ENCODE measurements at regions not wholly inside any gene's neighbourhood (a gene's known extent, or its start where the extent isn't known, plus 50 kb on each side); places are given as distances from the start of the nearest gene placed in this dataset.

GRCh38 chr4:12846368-12846767 is 637.8 kb downstream of the RAB28 start:
- no peak overlapping the region for H3K4me3 Mint-ChIP-seq
- H3K27me3 Mint-ChIP-seq: peaks cover 9% of the 10 kb centered on the region
- no peaks in the 10 kb centered on the region for H3K36me3 Mint-ChIP-seq
- H3K9me3 Mint-ChIP-seq (ENCODE audit: low read depth): no peaks in the 10 kb centered on the region
- no peaks in the 10 kb centered on the region for H3K4me1 Mint-ChIP-seq (ENCODE audit: low read depth)
- H3K27ac Mint-ChIP-seq: no peak overlapping the region

- H3K36me3 Mint-ChIP-seq: no peaks in the 10 kb centered on the region
- H3K9me3 Mint-ChIP-seq (ENCODE audit: low read depth): no peaks in the 10 kb centered on the region
- H3K27me3 Mint-ChIP-seq: peaks cover 13% of the 10 kb centered on the region
- H3K4me3 Mint-ChIP-seq: no peak overlapping the region
- H3K4me1 Mint-ChIP-seq (ENCODE audit: low read depth): no peaks in the 10 kb centered on the region
- H3K27ac Mint-ChIP-seq: no peak overlapping the region
Observed at GRCh38 chr4:12844141-12844540, 640.0 kb downstream of the RAB28 start.

- no peaks in the 10 kb centered on the region for H3K9me3 Mint-ChIP-seq (ENCODE audit: low read depth)
- H3K4me3 Mint-ChIP-seq: no peak overlapping the region
- no peaks in the 10 kb centered on the region for H3K36me3 Mint-ChIP-seq
- no peaks in the 10 kb centered on the region for H3K4me1 Mint-ChIP-seq (ENCODE audit: low read depth)
- peaks cover 5% of the 10 kb centered on the region for H3K27me3 Mint-ChIP-seq
- no peak overlapping the region for H3K27ac Mint-ChIP-seq
Observed at GRCh38 chr4:12827966-12828365, 656.2 kb downstream of the RAB28 start.

GRCh38 chr4:12791536-12791935 is 692.6 kb downstream of the RAB28 start:
- H3K27ac Mint-ChIP-seq: no peak overlapping the region
- H3K9me3 Mint-ChIP-seq (ENCODE audit: low read depth): peaks cover 10% of the 10 kb centered on the region
- H3K27me3 Mint-ChIP-seq: peaks cover 2% of the 10 kb centered on the region
- H3K4me3 Mint-ChIP-seq: no peak overlapping the region
- H3K36me3 Mint-ChIP-seq: no peaks in the 10 kb centered on the region
- no peaks in the 10 kb centered on the region for H3K4me1 Mint-ChIP-seq (ENCODE audit: low read depth)

- Mint-ChIP-seq H3K9me3 (ENCODE audit: low read depth) (peaks cover 14% of the 10 kb centered on the region), H3K27me3 (peaks cover 2% of the 10 kb centered on the region), H3K4me3 (no peak overlapping the region), H3K27ac (no peak overlapping the region), H3K36me3 (no peaks in the 10 kb centered on the region), H3K4me1 (ENCODE audit: low read depth) (no peaks in the 10 kb centered on the region)
Observed at GRCh38 chr4:12787261-12787660, 696.9 kb downstream of the RAB28 start.

GRCh38 chr4:12778706-12779105 is 705.4 kb downstream of the RAB28 start:
- no peaks in the 10 kb centered on the region for H3K27me3 Mint-ChIP-seq
- H3K36me3 Mint-ChIP-seq: no peaks in the 10 kb centered on the region
- no peaks in the 10 kb centered on the region for H3K9me3 Mint-ChIP-seq (ENCODE audit: low read depth)
- H3K27ac Mint-ChIP-seq: no peak overlapping the region
- H3K4me1 Mint-ChIP-seq (ENCODE audit: low read depth): no peaks in the 10 kb centered on the region
- H3K4me3 Mint-ChIP-seq: no peak overlapping the region

GRCh38 chr4:12778191-12778590 is 705.9 kb downstream of the RAB28 start:
- H3K36me3 Mint-ChIP-seq: no peaks in the 10 kb centered on the region
- H3K27me3 Mint-ChIP-seq: no peaks in the 10 kb centered on the region
- no peak overlapping the region for H3K27ac Mint-ChIP-seq

GRCh38 chr4:12770351-12770750 is 713.8 kb downstream of the RAB28 start:
- no peaks in the 10 kb centered on the region for H3K4me1 Mint-ChIP-seq (ENCODE audit: low read depth)
- no peak overlapping the region for H3K4me3 Mint-ChIP-seq
- H3K36me3 Mint-ChIP-seq: no peaks in the 10 kb centered on the region
- H3K27ac Mint-ChIP-seq: no peak overlapping the region
- peaks cover 3% of the 10 kb centered on the region for H3K27me3 Mint-ChIP-seq
- H3K9me3 Mint-ChIP-seq (ENCODE audit: low read depth): no peaks in the 10 kb centered on the region

More at GRCh38 chr4:12778191-12778590, 705.9 kb downstream of the RAB28 start:
- Mint-ChIP-seq H3K9me3 (ENCODE audit: low read depth) (no peaks in the 10 kb centered on the region), H3K4me1 (ENCODE audit: low read depth) (no peaks in the 10 kb centered on the region), H3K4me3 (no peak overlapping the region)

GRCh38 chr4:12761694-12762093 is 722.4 kb downstream of the RAB28 start:
- no peaks in the 10 kb centered on the region for H3K9me3 Mint-ChIP-seq (ENCODE audit: low read depth)
- H3K36me3 Mint-ChIP-seq: no peaks in the 10 kb centered on the region
- H3K27ac Mint-ChIP-seq: no peak overlapping the region
- peaks cover 3% of the 10 kb centered on the region for H3K27me3 Mint-ChIP-seq
- H3K4me3 Mint-ChIP-seq: no peak overlapping the region
- H3K4me1 Mint-ChIP-seq (ENCODE audit: low read depth): no peaks in the 10 kb centered on the region

- no peaks in the 10 kb centered on the region for H3K4me1 Mint-ChIP-seq (ENCODE audit: low read depth)
- no peak overlapping the region for H3K27ac Mint-ChIP-seq
- peaks cover 16% of the 10 kb centered on the region for H3K27me3 Mint-ChIP-seq
- peaks cover 3% of the 10 kb centered on the region for H3K9me3 Mint-ChIP-seq (ENCODE audit: low read depth)
- H3K36me3 Mint-ChIP-seq: no peaks in the 10 kb centered on the region
- no peak overlapping the region for H3K4me3 Mint-ChIP-seq
Observed at GRCh38 chr4:12747154-12747553, 737.0 kb downstream of the RAB28 start.

GRCh38 chr4:12746221-12746620 is 737.9 kb downstream of the RAB28 start:
- Mint-ChIP-seq H3K36me3 (no peaks in the 10 kb centered on the region), H3K4me3 (no peak overlapping the region), H3K27ac (no peak overlapping the region), H3K4me1 (ENCODE audit: low read depth) (no peaks in the 10 kb centered on the region), H3K9me3 (ENCODE audit: low read depth) (peaks cover 3% of the 10 kb centered on the region), H3K27me3 (peaks cover 18% of the 10 kb centered on the region)

GRCh38 chr4:12734586-12734985 is 749.6 kb downstream of the RAB28 start:
- no peaks in the 10 kb centered on the region for H3K4me1 Mint-ChIP-seq (ENCODE audit: low read depth)
- no peaks in the 10 kb centered on the region for H3K36me3 Mint-ChIP-seq
- peaks cover 12% of the 10 kb centered on the region for H3K27me3 Mint-ChIP-seq

GRCh38 chr4:12729384-12729783 is 754.8 kb downstream of the RAB28 start:
- Mint-ChIP-seq H3K4me3 (no peak overlapping the region), H3K9me3 (ENCODE audit: low read depth) (no peaks in the 10 kb centered on the region), H3K27ac (no peak overlapping the region), H3K4me1 (ENCODE audit: low read depth) (no peaks in the 10 kb centered on the region), H3K36me3 (no peaks in the 10 kb centered on the region), H3K27me3 (peaks cover 14% of the 10 kb centered on the region)

More at GRCh38 chr4:12734586-12734985, 749.6 kb downstream of the RAB28 start:
- Mint-ChIP-seq H3K9me3 (ENCODE audit: low read depth) (no peaks in the 10 kb centered on the region), H3K4me3 (no peak overlapping the region), H3K27ac (no peak overlapping the region)

- H3K4me1 Mint-ChIP-seq (ENCODE audit: low read depth): no peaks in the 10 kb centered on the region
- H3K9me3 Mint-ChIP-seq (ENCODE audit: low read depth): no peaks in the 10 kb centered on the region
- no peaks in the 10 kb centered on the region for H3K36me3 Mint-ChIP-seq
- no peak overlapping the region for H3K4me3 Mint-ChIP-seq
- H3K27ac Mint-ChIP-seq: no peak overlapping the region
- H3K27me3 Mint-ChIP-seq: peaks cover 14% of the 10 kb centered on the region
Observed at GRCh38 chr4:12724510-12724909, 759.6 kb downstream of the RAB28 start.

GRCh38 chr4:12723849-12724447 is 760.2 kb downstream of the RAB28 start:
- Mint-ChIP-seq H3K4me3 (no peak overlapping the region), H3K9me3 (ENCODE audit: low read depth) (no peaks in the 10 kb centered on the region), H3K36me3 (no peaks in the 10 kb centered on the region), H3K27me3 (peaks cover 14% of the 10 kb centered on the region), H3K4me1 (ENCODE audit: low read depth) (no peaks in the 10 kb centered on the region), H3K27ac (no peak overlapping the region)

GRCh38 chr4:12716896-12717295 is 767.2 kb downstream of the RAB28 start:
- H3K9me3 Mint-ChIP-seq (ENCODE audit: low read depth): no peaks in the 10 kb centered on the region
- H3K4me1 Mint-ChIP-seq (ENCODE audit: low read depth): no peaks in the 10 kb centered on the region
- H3K27ac Mint-ChIP-seq: no peak overlapping the region
- H3K4me3 Mint-ChIP-seq: no peak overlapping the region
- peaks cover 2% of the 10 kb centered on the region for H3K27me3 Mint-ChIP-seq
- no peaks in the 10 kb centered on the region for H3K36me3 Mint-ChIP-seq

Measured in activated naive CD8-positive, alpha-beta T cell (primary cell).